GM18498 (cell line): ENCODE measurements at regions not wholly inside any gene's neighbourhood (a gene's known extent, or its start where the extent isn't known, plus 50 kb on each side); places are given as distances from the start of the nearest gene placed in this dataset.

ENCODE experiments used
- ATAC-seq: cut with Tn5 transposase; IDR thresholded peaks from one replicate; pipeline ENCODE4 v1.9.1; 2021; ENCODE audit warnings: mild to moderate bottlenecking, moderate library complexity; ENCODE audit not compliant: unreplicated experiment

DNA sequence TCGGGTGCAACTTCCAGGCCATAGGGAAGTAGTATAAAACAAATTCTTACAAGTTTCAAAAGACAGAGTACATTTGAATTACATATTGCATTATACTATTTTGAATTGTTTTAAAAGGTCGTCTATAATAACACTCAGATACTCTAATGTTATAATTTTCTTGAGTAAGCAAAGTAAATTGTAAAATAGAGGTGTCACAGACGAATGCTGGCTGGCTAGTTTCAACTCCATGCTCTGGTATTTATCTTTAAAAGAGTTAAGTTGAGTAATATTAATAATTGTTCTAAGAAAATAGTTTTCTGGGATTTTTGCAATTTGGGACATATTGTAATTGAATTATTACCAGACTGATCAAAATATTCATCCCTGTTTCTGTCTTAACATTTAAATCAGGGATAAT, 764.9 kb downstream of the TECRL start:
- no peak for ATAC-seq

DNA sequence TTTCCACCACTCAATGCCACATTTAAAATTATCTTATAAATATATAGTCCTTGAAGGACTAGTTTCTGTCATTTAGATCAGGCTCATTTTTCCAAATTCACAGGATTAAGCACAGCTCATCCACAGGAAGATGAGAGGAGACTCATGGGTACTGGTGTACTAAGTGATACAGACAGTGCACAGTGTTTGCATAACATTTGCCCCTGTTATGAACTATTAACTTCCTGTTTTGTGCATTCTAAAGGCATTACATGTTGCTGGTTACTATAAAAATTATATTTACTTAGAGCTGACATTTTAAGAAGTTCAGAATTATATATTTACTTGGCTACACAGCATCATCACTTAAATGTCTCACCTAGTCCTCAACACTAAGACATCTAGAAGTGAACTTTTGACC, 772.0 kb downstream of the TECRL start:
- no peak for ATAC-seq

DNA sequence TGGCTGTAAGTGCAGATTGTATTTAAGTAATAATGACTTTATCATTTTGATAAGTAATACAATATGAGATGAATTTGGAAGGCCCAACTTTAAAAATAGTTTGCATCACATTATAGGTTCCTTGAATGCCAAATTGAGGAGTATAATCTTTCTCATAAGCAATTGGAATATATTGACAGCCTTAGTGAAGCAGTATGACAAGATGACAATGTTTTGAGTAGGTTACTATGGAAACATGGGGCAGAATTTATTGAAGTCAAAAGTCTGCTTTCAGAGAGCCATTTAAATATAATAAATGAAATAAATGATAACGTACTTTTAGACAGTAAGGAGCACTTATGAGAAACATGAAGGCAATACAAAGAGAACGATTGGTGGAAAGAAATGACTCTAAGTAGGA, 776.4 kb downstream of the TECRL start:
- no peak for ATAC-seq

DNA sequence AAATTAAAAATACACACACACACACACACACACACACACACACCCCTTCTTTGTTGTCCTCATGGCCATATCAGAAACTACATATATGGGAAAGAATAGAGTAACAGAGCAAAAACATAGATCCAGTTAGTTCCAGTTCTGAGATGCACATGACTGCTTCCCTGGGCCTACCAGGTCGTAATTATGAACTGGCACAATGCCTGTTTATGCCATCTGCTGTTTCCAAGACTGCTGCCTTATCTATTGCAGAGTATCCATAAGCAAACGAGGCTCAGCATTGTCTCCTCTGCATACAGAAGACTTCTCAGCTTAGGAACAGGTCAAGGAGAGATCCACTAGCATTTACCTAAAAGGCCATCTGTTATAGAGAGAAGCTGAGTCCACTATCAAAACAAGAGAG, 789.0 kb downstream of the TECRL start:
- no peak for ATAC-seq

DNA sequence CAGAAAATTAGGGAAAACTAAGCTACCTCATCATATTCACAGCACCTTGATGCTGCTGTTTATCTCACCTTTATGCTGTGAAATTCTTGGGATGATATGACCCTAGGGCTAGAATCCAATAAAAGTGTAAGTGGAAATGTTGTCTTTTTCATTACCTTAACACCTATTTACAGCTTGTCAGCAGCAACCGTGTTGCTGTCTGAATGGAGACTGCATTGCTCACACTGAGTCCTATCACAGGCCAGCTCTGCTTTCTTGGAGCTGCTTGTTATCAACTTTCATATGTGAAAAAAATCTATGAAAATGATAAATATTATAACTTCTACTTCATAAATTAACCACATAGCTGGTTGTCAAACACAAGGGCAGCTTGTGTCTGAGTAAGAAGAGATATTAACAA, 789.5 kb downstream of the TECRL start:
- ATAC-seq = no peak

DNA sequence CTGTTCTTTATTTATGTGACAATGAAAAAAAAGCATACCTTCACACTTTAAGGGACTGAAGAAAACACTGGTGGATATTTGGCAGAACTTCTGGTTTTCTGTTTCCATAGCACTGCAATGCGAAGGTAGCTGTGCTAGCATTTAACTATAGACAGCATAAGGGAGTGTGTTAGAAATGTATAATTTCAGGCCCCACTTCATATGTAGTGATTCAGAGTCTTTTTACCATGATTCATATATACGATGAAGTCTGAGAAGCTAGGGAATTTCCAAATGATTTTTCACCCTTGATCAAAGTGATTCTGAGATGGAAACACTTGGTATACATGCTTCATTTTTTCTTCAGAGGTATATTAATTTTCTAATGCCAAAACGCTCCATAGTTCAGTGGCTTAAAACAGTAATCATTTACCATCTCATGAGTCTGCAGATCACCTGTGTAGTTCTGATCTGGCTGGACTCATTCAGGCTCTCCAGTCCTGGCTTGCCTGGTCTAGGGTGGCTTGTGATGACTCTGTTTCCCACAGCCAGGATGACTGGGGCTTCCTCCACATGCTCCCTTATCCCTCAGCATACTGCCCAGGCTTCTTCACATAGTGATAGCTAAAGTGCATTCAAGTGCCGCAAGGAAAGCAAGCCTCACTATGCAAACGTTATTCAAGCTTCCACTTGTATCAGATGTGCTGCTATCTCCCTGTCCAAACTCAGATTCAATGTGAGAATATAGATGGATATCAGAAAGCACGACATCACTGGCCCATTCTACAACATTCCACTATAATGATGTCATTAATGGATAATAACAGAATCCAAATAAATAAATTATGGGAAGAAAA, 790.1 kb downstream of the TECRL start:
- no peak for ATAC-seq

DNA sequence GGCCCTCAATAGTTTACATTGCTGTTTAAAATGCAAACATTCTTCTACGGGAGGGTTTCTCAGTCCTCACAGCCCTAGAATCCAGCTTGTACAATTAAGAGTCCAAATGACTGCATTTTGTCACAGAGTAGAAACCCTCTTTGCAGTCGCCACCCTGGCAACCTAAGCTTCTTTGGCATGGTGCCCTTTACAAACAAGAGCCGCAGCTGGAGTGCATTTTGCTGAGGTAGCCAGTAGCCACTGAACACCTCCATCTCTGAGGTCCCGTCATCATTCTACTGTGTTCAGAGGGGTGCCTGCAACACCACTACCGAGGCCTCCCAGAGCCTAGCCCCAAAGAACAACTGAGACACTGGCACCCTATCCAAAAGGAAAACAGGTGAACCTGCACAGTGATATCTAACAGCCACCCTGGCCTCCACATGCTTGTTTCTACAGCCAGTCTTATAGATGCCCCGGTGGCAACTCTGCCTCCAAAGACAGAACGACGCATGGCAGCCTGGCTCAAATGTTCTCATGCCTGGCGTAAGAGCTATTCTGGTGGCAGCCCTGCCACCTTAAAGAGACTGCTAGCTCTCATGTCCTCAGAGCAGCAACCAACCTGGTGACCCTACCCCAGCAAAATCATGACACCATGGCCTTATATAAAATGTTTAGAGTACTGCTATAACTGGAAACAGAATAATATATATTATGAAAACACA, 801.9 kb downstream of the TECRL start:
- ATAC-seq = no peak

DNA sequence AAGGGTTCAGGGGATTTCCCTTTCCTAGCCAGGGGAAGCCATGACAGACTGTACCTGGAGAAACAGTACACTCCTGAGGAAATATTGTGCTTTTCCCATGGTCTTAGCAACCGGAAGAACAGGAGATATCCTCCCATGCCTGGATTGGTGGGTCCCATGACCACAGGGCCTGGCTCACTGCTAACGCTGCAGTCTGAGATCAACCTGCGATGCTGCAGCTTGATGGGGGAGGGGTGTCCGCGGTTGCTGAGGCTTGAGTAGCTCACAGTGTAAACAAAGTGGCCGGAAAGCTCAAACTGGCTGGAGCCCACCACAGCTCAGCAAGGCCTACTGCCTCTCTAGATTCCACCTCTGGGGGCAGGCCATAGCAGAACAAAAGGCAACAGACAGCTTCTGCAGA, 819.5 kb downstream of the TECRL start:
- ATAC-seq = no peak

DNA sequence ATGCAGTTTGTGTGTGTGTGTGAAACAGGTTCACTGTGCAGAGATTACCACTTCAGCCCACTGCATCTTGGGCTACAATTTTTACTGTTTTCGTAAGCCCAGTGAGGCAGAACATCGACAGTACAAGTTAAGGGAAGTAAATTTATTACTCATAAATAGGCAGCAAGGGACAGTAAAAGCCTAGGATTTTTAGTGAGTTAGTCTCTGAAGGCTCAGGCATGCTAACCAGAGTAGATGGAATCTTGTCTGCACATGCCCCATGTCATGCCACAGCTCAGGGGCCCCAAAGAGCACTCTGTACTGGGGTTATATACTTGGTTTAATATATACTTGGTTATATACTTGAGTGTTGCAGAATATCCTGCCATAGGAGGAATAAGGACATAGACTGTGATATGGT, 825.7 kb downstream of the TECRL start:
- ATAC-seq = no peak

DNA sequence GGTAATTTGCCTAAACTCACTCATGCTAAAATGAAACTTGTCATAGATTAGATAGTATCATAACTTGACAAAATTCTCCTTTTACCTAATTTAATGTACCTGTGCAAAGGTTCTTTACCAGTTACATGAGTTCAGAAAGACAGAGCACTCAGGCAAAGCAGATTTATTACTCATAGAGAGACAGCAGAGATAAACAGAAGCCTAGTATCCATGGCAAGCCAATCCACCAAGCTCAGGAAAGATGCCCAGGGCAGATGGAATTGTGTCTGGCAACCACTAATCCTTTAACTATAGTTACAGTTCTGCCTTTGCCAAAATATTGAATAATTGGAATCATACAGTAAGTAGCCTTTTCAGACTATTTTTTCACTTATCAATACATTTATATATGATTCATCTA, 826.2 kb downstream of the TECRL start:
- no peak for ATAC-seq

DNA sequence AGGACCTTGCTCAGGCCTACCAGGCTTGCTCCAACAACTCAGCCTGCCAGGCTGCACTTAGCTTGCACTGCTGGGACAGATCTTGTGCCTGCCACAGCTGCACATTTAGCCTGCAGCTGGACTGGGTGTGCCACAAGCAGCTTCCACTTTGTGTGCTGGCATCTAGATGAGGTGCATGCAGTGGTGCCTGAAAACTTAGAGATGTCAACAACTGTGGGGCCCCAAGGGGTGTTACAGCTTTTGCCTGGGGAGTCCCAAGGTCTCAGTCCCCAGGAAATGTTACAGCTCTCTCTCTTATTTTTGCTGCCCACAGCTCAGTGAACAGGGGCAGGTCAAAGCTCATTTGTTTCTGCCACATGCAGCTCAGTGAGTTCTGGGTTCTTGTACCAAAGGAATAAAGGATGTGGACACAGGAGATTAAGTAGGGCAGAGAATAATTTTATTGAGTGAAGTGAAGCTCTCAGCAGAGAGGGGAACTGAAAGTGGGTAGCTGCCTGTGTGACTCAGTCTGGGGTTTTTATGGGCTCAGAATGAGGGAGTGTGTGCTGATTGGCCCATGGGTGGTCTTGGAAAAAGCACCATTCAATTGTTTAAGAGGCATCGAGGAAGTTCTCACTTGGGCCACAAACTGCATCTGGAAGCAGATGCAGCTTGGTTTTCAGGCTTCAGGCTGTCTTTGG, 828.3 kb downstream of the TECRL start:
- ATAC-seq = no peak

DNA sequence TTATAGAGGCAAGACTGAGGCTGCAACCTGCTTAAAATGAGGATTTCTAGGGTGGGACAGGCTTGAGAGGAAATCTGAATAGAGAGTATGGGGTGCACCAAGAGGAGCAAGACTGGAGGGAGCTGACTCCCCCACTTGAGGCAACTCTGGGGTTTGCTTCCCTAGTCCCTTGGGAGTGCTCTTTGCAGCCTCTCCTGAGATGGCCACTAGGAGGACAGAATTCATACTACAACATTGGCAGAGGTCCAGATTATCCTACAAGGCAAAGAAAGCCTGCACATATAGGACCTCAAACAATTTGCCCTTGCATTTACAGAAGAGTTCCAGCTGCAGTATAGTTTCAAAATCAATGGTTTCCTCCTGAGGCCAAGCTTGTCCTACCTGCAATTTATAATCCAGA, 830.9 kb downstream of the TECRL start:
- ATAC-seq = no peak

DNA sequence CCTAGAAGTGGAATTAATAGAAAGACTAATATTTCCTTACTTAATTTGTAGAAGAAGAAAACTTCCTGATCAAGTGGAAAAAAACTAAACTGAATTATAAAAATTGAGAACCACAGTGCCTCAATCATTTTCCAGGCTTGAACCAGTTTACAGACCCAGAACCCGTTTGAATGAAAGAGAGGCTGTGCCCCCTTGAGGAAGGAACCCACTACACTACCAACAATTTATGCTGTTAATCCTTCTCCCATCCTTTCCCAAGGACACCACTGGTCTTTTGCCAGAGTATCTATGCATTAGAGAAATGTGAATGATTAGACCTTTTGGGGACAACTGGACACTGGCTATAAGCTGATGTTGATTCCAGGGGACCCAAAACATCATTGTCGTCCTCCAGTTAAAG, 842.6 kb downstream of the TECRL start:
- ATAC-seq = no peak

DNA sequence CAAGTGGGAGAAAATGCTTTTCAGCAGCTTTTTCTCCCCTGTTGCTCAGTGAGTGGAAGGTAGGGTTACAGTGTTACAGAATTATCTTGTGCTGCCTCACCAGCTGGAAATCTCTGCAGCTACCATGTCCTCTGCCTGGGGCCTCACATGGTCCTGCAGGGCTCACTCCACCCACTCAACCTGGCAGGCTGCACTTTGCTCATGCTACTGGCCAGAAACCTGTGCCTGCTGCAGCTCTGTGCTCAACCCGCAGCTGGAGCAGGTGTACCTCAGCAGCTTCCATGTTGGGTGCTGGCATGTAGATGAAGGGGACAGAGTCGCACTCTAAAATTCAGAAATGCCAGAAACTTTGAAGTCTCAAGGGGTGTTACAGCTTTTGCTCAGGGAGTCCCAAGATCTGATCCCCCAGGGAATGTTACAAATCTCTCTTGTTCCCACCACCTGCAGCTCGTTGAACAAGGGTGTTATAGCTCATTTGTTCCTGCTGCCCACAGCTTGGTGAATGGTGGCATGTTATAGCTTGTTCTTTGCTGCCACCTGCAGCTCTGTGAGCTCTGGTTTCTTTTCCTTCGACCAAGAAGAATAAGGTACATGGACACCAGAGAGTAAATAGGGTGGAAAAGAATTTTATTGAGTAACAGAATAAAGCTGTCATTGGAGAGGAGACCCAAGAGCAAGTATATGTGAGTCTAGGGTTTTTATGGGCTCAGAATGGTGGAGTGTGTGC, 845.8 kb downstream of the TECRL start:
- no peak for ATAC-seq

DNA sequence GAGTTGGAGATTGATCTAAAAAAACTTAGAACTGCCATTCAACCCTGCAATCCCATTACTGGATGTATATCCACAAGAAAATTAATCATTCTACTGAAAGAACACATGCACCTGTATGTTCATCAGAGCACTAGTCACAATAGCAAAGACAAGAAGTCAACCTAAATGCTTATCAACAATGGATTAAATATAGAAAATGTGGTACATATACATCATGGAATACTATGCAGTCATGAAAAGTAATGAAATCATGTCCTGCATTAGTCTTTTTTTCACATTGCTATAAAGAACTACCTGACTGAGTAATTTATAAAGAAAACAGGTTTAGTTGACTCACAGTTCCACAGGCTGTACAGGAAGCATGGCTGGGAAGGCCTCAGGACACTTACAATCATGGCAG, 850.5 kb downstream of the TECRL start:
- ATAC-seq = no peak

DNA sequence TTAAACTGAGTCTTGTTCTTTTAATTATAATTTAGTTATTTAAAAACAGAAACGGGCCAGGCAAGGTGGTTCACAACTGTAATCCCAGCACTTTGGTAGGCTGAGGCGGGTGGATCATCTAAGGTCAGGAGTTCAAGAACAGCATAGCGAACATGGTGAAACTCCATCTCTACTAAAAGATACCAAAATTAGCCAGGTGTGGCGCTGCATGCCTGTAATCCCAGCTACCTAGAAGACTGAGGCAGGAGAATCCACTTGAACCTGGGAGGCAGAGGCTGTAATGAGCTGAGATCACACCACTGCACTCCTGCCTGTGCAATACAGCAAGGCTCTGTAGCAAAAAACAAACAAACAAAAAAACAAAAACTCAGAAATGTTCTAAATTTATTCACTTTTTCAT, 852.9 kb downstream of the TECRL start:
- no peak for ATAC-seq

DNA sequence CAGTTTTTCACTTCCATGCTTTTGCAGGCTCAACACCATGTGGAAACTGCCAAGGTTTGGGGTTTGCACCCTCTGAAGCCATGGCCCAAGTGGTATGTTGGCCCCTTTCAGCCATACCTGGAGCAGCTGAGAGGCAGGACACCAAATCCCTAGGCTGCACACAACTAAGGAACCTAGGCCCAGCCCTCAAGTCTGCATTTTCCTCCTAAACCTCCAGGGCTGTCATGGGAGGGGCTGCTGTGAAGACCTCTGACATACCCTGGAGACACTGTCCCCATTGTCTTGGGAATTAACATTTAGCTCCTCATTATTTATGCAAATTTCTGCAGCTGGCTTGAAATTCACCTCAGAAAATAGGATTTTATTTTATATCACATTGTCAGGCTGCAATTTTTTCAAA, 856.1 kb downstream of the TECRL start:
- no peak for ATAC-seq

DNA sequence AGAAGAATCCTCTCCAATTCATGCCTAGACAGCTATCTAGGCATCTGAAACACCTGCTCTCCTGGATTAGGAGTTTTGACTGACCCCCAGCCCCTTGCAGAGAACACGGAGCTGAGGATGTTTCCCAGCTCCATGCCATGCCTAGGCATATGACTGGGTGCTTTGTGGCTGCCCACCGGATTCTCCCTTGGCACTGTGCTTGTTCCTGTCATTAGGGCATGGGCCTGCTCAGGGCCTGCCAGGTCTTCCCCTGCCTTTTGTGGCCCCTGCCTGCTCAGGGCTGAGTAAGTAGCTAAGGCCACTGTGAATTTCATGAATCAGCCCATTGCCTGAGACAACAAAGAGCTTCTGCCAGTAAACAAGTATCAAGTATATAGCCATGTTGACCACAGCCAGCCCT, 867.4 kb downstream of the TECRL start:
- ATAC-seq = no peak

DNA sequence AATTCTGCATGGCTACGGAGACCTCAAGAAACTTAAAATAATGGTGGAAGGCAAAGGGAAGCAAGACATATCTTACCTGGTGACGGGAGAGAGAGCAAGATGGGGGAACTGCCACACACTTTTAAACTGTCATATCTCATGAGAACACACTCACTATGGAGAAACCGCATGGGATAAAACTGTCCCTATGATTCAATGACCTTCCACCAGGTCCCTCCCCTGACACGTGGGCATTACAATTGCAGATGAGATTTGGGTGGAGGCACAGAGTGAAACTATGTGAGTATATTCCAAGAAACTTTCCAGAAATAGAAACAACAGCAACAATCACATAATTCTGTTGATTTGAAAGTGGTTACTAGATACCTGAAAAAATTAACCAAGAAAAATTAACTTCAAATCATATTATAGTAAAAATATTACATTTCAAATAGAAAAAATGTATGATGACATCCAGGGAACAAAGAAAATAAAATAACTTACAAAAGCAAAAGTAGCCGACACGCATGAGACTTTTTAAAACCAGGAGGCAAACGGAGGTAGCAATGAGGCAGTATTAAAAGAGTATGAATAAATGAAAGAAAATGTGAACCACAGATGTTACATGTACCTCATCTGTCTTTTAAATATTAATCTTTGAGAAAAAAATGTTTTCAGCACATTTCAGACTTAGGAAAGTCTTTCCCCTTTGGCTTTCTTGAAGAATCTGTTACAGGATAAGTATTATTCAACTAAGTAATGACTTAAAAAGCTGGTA, 879.5 kb downstream of the TECRL start:
- no peak for ATAC-seq

DNA sequence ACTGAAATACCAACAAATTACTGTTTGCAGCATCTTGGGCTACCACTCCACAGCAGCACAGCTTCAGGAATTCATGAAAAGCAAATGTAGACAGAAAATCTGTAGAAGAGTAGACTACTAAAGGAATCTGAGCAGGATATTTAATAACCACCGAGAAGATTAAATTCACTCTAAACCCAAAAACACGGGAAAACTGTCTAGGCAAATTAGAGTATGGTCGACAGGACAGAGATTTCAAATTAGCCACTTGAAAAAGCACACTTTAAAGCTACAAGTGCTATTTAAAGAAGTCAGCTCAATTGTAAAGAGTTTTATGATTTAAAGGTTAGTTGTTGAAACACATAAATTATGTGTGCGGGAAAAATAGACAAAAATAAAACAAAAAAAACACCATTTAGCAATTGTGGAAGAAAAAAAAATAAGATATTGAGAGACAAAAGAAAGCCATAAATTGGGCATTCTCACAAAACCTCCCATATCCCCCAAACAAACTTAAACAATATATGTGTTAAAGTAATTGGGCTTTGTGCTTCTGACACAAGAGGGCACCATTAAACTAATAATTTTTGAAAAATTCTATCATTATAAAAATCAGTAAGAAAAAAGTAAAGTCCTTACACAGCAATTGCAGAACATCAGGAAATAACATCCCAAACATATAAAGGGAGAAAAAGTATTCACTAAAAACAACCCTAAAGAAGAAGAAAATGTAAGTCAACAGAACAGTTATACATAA, 880.8 kb downstream of the TECRL start:
- ATAC-seq = no peak
